HCT116 (cell line): ENCODE measurements at regions not wholly inside any gene's neighbourhood (a gene's known extent, or its start where the extent isn't known, plus 50 kb on each side); places are given as distances from the start of the nearest gene placed in this dataset.

Experiments used
- EZH2phosphoT487 ChIP-seq: fragments of 200-600 bp; IDR thresholded peaks from 2 replicates; pipeline ENCODE4 v1.6.1; 2018; ENCODE audit warnings: antibody characterized with exemption, borderline replicate concordance
- FOSL1 ChIP-seq: IDR thresholded peaks from 2 replicates; pipeline ENCODE4 v1.6.1; 2012; ENCODE audit warnings: low read depth
- POLR2A ChIP-seq: IDR thresholded peaks from 2 replicates; pipeline ENCODE4 v1.7.0; 2011; ENCODE audit warnings: borderline replicate concordance; ENCODE audit not compliant: insufficient read depth, insufficient read length; ENCODE audit errors: extremely low read depth
- RAD21 ChIP-seq: IDR thresholded peaks from 2 replicates; pipeline ENCODE4 v1.6.1; 2012; ENCODE audit warnings: low read depth, mild to moderate bottlenecking
- SRF ChIP-seq: IDR thresholded peaks from 2 replicates; pipeline ENCODE4 v1.6.1; 2012; ENCODE audit warnings: low read depth
- TCF7L2 ChIP-seq: IDR thresholded peaks from 2 replicates; pipeline ENCODE4 v1.7.0; 2011; ENCODE audit warnings: borderline replicate concordance, inconsistent platforms; ENCODE audit not compliant: insufficient read depth, insufficient read length; ENCODE audit errors: extremely low read depth
- ZFX ChIP-seq: fragments of 450-650 bp; IDR thresholded peaks from 2 replicates; pipeline ENCODE4 v1.6.1; 2017
- ZNF274 ChIP-seq: fragments of 200-500 bp; sonication (Bioruptor generic); IDR thresholded peaks from 2 replicates; pipeline ENCODE4 v1.6.1; 2014; ENCODE audit warnings: mild to moderate bottlenecking, low read depth, low read length, inconsistent platforms
- TF ChIP-seq, protein P1 (sequence below), 3 experiments: fragments of 200-600 bp in 1 of 3; sonication (generic) in 1 of 3; IDR thresholded peaks in 2 of 3; conservative IDR thresholded peaks in 1 of 3; 2 replicates each; pipeline ENCODE4 v1.5.1; 2012 to 2017; ENCODE audit warnings: low read depth in 2 of 3, low read length in 2 of 3, antibody characterized with exemption in 1 of 3, borderline replicate concordance in 1 of 3, control low read depth in 1 of 3, mild to moderate bottlenecking in 1 of 3, mixed read lengths in 1 of 3, mixed run types in 1 of 3, moderate library complexity in 1 of 3; ENCODE audit not compliant: insufficient read depth in 1 of 3
- TF ChIP-seq, protein P2 (sequence below): IDR thresholded peaks from 2 replicates; pipeline ENCODE4 v1.6.1; 2012
- TF ChIP-seq, protein P3 (sequence below): IDR thresholded peaks from 2 replicates; pipeline ENCODE4 v1.6.1; 2012

DNA sequence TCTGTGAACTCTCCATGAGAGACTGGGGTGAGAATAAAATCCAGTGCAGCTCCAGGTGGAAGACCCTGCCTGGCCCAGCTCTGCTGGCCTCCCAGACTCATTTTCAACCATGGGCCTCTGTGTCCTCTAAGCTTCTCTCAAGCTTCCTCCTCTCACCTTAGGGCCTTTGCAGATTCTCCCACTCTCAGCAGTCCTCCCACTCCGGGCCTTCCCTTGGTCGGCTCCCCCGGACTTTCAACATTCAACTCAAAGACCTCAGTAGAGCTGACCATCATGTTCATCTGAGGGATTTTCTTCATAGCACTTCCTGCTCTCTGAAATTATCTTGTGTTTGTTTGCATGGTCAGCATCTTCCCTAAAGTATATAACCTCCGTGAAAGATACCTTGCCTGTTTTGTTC is 370.5 kb upstream of the ZNF507 start:
- no peak for TF ChIP-seq TCF7L2
- TF ChIP-seq ZFX: no peak
- TF ChIP-seq, protein P1, sequence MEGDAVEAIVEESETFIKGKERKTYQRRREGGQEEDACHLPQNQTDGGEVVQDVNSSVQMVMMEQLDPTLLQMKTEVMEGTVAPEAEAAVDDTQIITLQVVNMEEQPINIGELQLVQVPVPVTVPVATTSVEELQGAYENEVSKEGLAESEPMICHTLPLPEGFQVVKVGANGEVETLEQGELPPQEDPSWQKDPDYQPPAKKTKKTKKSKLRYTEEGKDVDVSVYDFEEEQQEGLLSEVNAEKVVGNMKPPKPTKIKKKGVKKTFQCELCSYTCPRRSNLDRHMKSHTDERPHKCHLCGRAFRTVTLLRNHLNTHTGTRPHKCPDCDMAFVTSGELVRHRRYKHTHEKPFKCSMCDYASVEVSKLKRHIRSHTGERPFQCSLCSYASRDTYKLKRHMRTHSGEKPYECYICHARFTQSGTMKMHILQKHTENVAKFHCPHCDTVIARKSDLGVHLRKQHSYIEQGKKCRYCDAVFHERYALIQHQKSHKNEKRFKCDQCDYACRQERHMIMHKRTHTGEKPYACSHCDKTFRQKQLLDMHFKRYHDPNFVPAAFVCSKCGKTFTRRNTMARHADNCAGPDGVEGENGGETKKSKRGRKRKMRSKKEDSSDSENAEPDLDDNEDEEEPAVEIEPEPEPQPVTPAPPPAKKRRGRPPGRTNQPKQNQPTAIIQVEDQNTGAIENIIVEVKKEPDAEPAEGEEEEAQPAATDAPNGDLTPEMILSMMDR (IDR thresholded peaks at IDR 0.05 in 2 of 3, conservative IDR thresholded peaks at IDR 0.05 in 1 of 3; ENCODE audit: borderline replicate concordance in 1 of 3, insufficient read depth in 1 of 3, low read depth in 2 of 3, low read length in 2 of 3): no peak
- TF ChIP-seq ZNF274: no peak
- no peak for TF ChIP-seq POLR2A
- TF ChIP-seq, protein P2, sequence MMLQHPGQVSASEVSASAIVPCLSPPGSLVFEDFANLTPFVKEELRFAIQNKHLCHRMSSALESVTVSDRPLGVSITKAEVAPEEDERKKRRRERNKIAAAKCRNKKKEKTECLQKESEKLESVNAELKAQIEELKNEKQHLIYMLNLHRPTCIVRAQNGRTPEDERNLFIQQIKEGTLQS: no peak
- no peak for TF ChIP-seq RAD21
- TF ChIP-seq EZH2phosphoT487: no peak
- no peak for TF ChIP-seq FOSL1
- TF ChIP-seq, protein P3, sequence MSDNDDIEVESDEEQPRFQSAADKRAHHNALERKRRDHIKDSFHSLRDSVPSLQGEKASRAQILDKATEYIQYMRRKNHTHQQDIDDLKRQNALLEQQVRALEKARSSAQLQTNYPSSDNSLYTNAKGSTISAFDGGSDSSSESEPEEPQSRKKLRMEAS: no peak
- TF ChIP-seq SRF: no peak
